ENCODE measurements at regions not wholly inside any gene's neighbourhood (a gene's known extent, or its start where the extent isn't known, plus 50 kb on each side); places are given as distances from the start of the nearest gene placed in this dataset.

DNA sequence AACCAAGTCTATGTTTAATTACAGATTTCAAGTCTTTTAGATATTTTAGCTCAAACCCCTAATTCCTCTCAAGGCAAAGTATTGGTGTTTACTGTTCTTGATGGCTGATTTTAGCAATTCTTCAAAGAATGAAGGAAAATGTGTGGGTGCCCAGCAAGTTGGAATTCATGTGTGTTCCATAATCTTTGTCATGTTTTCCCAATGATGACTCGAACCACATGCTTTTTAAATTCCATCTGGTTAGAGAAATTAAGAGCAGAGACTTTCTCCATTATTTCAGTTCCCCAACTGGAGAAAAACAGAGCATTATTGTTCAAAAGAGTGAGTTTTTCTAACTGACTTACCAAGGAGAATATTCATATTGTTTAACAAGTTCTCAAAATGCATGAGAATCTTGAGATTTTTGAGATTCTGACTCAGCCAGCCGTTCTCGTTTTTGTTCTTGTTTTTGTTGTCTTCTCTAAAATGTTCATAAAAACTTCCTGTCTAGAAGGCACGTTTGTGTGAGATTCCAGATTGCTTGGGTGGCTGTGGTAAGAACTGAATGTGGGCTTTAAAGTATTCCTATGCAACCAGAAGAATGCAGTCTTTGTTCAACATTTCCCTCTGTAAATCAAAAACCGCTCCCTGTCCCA is 404.7 kb downstream of the IRS2 start:
- Histone ChIP-seq H3K9ac (no peak overlapping the region), H3K27ac (no peak overlapping the region), H3K27me3 (no peaks in the 10 kb centered on the region), H3K9me3 (no peaks in the 10 kb centered on the region), H3K36me3 (no peaks in the 10 kb centered on the region), H3K4me1 (no peaks in the 10 kb centered on the region), H3K4me2 (no peak overlapping the region), H3K4me3 (no peak overlapping the region), H4K20me1 (no peaks in the 10 kb centered on the region)
- no peak for TF ChIP-seq Cebpa-rat (IDR thresholded peaks at IDR 0.05)

DNA sequence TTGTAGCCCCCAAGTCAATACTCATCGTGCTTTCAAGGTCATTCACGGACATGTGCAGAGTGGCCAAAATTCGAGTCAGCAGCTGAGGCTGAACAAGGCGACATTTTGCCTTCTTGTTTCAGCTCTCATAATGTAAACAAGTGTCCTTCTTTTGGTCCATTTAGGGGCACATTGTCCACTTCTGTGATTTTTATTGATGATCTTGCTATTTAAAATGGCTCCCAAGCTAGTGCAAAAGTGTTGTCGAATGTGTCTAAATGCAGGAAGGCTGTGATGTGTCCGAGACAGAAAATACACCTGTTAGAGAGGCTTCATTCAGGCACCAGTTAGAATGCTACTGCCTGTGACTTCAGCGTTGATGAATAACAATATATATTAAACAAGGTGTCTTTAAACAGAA is 405.9 kb downstream of the IRS2 start:
- H3K36me3 ChIP-seq: no peaks in the 10 kb centered on the region
- no peak overlapping the region for H3K4me3 ChIP-seq
- no peaks in the 10 kb centered on the region for H3K9me3 ChIP-seq
- TF ChIP-seq Cebpa-rat (IDR thresholded peaks at IDR 0.05): no peak
- no peak overlapping the region for H3K9ac ChIP-seq
- no peak overlapping the region for H3K4me2 ChIP-seq
- no peaks in the 10 kb centered on the region for H3K27me3 ChIP-seq
- H3K4me1 ChIP-seq: no peaks in the 10 kb centered on the region
- H3K27ac ChIP-seq: no peak overlapping the region
- H4K20me1 ChIP-seq: no peaks in the 10 kb centered on the region

- TF ChIP-seq Cebpa-rat (IDR thresholded peaks at IDR 0.05): no peak
- no peaks in the 10 kb centered on the region for H3K36me3 ChIP-seq
- H3K4me1 ChIP-seq: no peaks in the 10 kb centered on the region
These were observed 406.5 kb downstream of the IRS2 start for GRCh38 chr13:109379930-109380329.

DNA sequence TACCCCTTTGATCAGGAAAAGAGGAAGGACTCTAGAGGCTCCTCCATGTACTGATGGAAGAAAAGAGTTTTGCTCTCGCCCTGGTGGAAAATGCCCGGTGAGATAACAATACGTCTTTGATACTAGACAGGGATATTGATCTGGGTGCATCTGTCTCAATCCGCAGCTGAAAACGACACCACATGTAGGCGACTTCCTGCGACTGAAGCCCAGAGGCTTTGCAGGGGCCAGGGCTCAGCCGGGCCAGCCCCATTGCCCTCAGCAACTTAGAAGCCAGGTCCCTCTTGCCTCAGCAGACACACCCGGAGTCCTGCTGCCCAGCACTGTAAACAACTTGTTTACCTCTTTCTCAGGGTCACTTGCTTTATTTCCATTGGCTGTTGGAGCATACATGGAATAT is 409.4 kb downstream of the IRS2 start:
- H4K20me1 ChIP-seq: no peaks in the 10 kb centered on the region
- no peaks in the 10 kb centered on the region for H3K9me3 ChIP-seq
- H3K9ac ChIP-seq: no peak overlapping the region
- H3K36me3 ChIP-seq: peaks cover 8% of the 10 kb centered on the region; the same call in 1 of the 2 replicates
- H3K27me3 ChIP-seq: no peaks in the 10 kb centered on the region
- H3K4me2 ChIP-seq: no peak overlapping the region
- no peaks in the 10 kb centered on the region for H3K4me1 ChIP-seq
- TF ChIP-seq Cebpa-rat (IDR thresholded peaks at IDR 0.05): no peak
- H3K27ac ChIP-seq: no peak overlapping the region
- no peak overlapping the region for H3K4me3 ChIP-seq

More at GRCh38 chr13:109379930-109380329, 406.5 kb downstream of the IRS2 start:
- no peak overlapping the region for H3K4me2 ChIP-seq
- H3K4me3 ChIP-seq: no peak overlapping the region
- no peaks in the 10 kb centered on the region for H3K27me3 ChIP-seq
- no peak overlapping the region for H3K9ac ChIP-seq
- H3K27ac ChIP-seq: no peak overlapping the region
- no peaks in the 10 kb centered on the region for H4K20me1 ChIP-seq
- no peaks in the 10 kb centered on the region for H3K9me3 ChIP-seq

DNA sequence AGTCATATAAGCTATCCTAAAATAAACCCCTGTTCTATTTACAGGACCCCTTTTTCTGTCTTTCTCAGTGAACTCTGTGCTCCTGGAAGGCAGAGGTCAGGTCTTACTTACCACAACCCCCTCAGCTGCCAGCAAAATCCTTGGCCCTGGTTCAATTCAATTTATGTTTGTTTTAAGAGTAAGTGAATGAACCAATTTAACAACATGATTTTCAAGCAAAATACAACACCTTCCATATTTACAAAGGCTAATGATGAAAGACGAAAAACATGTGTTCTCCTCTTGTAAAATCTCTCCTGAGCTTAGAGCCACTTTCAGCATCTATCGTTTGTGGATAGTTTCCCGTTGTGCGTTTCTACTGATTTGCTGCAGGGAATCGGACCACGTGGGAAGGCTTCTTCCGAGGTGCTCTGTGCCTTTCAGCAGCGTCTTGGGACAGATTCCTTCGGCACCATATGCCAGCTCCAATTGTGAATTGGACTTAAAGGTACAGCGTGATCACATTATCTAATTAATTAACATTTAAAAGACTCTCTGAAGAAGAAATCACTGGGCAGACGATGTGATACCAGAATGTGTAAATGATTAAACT is 411.7 kb downstream of the IRS2 start:
- peaks cover 8% of the 10 kb centered on the region; the same call in 1 of the 2 replicates for H3K36me3 ChIP-seq
- H4K20me1 ChIP-seq: no peaks in the 10 kb centered on the region
- no peaks in the 10 kb centered on the region for H3K4me1 ChIP-seq
- H3K4me2 ChIP-seq: no peak overlapping the region
- TF ChIP-seq Cebpa-rat (IDR thresholded peaks at IDR 0.05): no peak
- H3K9ac ChIP-seq: no peak overlapping the region
- H3K27me3 ChIP-seq: no peaks in the 10 kb centered on the region
- H3K9me3 ChIP-seq: no peaks in the 10 kb centered on the region
- H3K4me3 ChIP-seq: no peak overlapping the region
- H3K27ac ChIP-seq: no peak overlapping the region

- TF ChIP-seq Cebpa-rat (IDR thresholded peaks at IDR 0.05): no peak
- Histone ChIP-seq H4K20me1 (no peaks in the 10 kb centered on the region), H3K27ac (no peak overlapping the region), H3K4me1 (no peaks in the 10 kb centered on the region), H3K9ac (no peak overlapping the region), H3K36me3 (peaks cover 8% of the 10 kb centered on the region; the same call in 1 of the 2 replicates), H3K4me2 (no peak overlapping the region), H3K9me3 (no peaks in the 10 kb centered on the region), H3K27me3 (no peaks in the 10 kb centered on the region), H3K4me3 (no peak overlapping the region)
These were observed 413.7 kb downstream of the IRS2 start for GRCh38 chr13:109372666-109373065.

DNA sequence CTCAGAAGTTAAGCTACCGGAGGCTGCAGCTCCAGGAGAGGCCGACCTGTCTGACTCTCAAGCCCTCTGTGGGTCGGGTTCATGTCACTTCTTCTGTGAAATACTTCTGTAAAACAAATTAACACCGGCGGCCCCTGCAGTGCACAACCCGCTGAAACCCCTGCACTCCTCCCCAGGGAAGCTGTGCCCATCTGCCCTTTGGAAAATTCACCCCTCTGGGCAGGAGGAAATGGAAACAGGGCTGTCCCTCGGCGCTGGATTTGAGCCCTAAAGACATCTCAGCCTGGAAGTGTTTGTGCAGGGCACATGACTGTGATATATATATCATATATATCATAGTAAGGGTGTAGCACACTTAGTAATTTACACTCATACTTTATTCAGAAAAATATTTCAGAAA is 415.3 kb downstream of the IRS2 start:
- H3K9ac ChIP-seq: no peak overlapping the region
- H4K20me1 ChIP-seq: no peaks in the 10 kb centered on the region
- H3K4me3 ChIP-seq: no peak overlapping the region
- peaks cover 8% of the 10 kb centered on the region; the same call in 1 of the 2 replicates for H3K36me3 ChIP-seq
- H3K27ac ChIP-seq: no peak overlapping the region
- H3K4me1 ChIP-seq: no peaks in the 10 kb centered on the region
- no peaks in the 10 kb centered on the region for H3K27me3 ChIP-seq
- H3K4me2 ChIP-seq: no peak overlapping the region
- no peak for TF ChIP-seq Cebpa-rat (IDR thresholded peaks at IDR 0.05)
- no peaks in the 10 kb centered on the region for H3K9me3 ChIP-seq

GRCh38 chr13:109370496-109370895 is 415.9 kb downstream of the IRS2 start:
- Histone ChIP-seq H3K27ac (no peak overlapping the region), H3K4me3 (no peak overlapping the region), H4K20me1 (no peaks in the 10 kb centered on the region), H3K4me2 (no peak overlapping the region), H3K4me1 (no peaks in the 10 kb centered on the region), H3K9ac (no peak overlapping the region), H3K36me3 (peaks cover 8% of the 10 kb centered on the region; the same call in 1 of the 2 replicates), H3K9me3 (peaks cover 6% of the 10 kb centered on the region; the same call in 1 of the 2 replicates), H3K27me3 (no peaks in the 10 kb centered on the region)
- no peak for TF ChIP-seq Cebpa-rat (IDR thresholded peaks at IDR 0.05)

GRCh38 chr13:109369353-109370052 is 416.9 kb downstream of the IRS2 start:
- TF ChIP-seq Cebpa-rat (IDR thresholded peaks at IDR 0.05): no peak
- Histone ChIP-seq H3K4me1 (no peaks in the 10 kb centered on the region), H3K27ac (no peak overlapping the region), H3K27me3 (no peaks in the 10 kb centered on the region), H3K4me2 (no peak overlapping the region), H3K9ac (no peak overlapping the region), H3K36me3 (peaks cover 8% of the 10 kb centered on the region; the same call in 1 of the 2 replicates), H3K9me3 (peaks cover 10% of the 10 kb centered on the region; the same call in 1 of the 2 replicates), H3K4me3 (no peak overlapping the region), H4K20me1 (no peaks in the 10 kb centered on the region)

GRCh38 chr13:109368230-109368629 is 418.2 kb downstream of the IRS2 start:
- H3K4me1 ChIP-seq: no peaks in the 10 kb centered on the region
- peaks cover 7% of the 10 kb centered on the region; the same call in 1 of the 2 replicates for H3K36me3 ChIP-seq
- H3K4me2 ChIP-seq: no peak overlapping the region
- H3K27me3 ChIP-seq: no peaks in the 10 kb centered on the region
- no peak for TF ChIP-seq Cebpa-rat (IDR thresholded peaks at IDR 0.05)
- H3K9ac ChIP-seq: no peak overlapping the region
- no peaks in the 10 kb centered on the region for H4K20me1 ChIP-seq
- H3K27ac ChIP-seq: no peak overlapping the region
- H3K4me3 ChIP-seq: no peak overlapping the region
- H3K9me3 ChIP-seq: peaks cover 10% of the 10 kb centered on the region; the same call in 1 of the 2 replicates

Measured in BLaER1 (cell line).